Activated CD4-positive, alpha-beta memory T cell treated with anti-CD3 and anti-CD28 coated beads for 36 hours (primary cell): ENCODE measurements at regions not wholly inside any gene's neighbourhood (a gene's known extent, or its start where the extent isn't known, plus 50 kb on each side); places are given as distances from the start of the nearest gene placed in this dataset.

Experiments used
- CTCF ChIA-PET: fragments of 350-600 bp; sonication (Branson Sonifier 250); formaldehyde crosslinking; loops from one replicate; lab custom pipeline; 2021; ENCODE audit warnings: antibody characterized with exemption, inconsistent platforms; lab: Charles Lee
- POLR2A ChIA-PET: fragments of 350-600 bp; sonication (Branson Sonifier 250); formaldehyde crosslinking; loops from one replicate; lab custom pipeline; 2021; ENCODE audit warnings: antibody characterized with exemption; lab: Charles Lee
- DNase-seq: peaks from one replicate; pipeline ENCODE4 v3.0.0-alpha.2; 2020
- H3K27ac Mint-ChIP-seq: one replicate; pipeline ENCODE4 v1.8.0; 2021; ENCODE audit warnings: mixed read lengths
- H3K27me3 Mint-ChIP-seq: one replicate; pipeline ENCODE4 v1.8.0; 2021; ENCODE audit warnings: mixed read lengths
- H3K36me3 Mint-ChIP-seq: one replicate; pipeline ENCODE4 v1.8.0; 2021; ENCODE audit warnings: mixed read lengths
- H3K4me1 Mint-ChIP-seq: one replicate; pipeline ENCODE4 v1.8.0; 2021; ENCODE audit warnings: low read depth, mixed read lengths
- H3K4me3 Mint-ChIP-seq: one replicate; pipeline ENCODE4 v1.8.0; 2021; ENCODE audit warnings: mild to moderate bottlenecking, mixed read lengths
- H3K9me3 Mint-ChIP-seq: one replicate; pipeline ENCODE4 v1.8.0; 2021; ENCODE audit warnings: mixed read lengths
- intact Hi-C: fragments of 100-400 bp; cut with micrococcal nuclease; formaldehyde crosslinking; loops from one replicate; pipeline ENCODE4 v1.15.1; 2023

DNA sequence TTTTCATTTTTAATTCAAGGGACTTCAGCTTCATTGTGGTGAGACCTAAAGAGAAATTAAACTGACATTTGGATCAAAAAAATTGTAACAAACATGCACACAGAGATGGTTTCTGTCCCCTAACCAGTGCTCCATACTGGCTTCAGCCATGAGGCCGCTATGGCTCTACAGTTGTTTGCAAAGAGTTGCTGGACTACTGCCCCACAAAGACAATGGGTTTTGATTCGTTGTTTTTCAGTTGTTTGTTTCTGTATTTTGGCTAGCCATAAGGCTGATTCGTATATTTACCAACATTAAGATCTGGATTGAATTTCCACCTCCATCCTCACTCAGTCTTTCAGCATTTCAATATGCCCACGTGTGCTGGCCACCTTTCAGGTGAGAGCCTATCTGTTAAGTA lies 163.7 kb upstream of the KIF2A start:
- CTCF ChIA-PET = no interaction called here
- intact Hi-C loops = no loop called here

DNA sequence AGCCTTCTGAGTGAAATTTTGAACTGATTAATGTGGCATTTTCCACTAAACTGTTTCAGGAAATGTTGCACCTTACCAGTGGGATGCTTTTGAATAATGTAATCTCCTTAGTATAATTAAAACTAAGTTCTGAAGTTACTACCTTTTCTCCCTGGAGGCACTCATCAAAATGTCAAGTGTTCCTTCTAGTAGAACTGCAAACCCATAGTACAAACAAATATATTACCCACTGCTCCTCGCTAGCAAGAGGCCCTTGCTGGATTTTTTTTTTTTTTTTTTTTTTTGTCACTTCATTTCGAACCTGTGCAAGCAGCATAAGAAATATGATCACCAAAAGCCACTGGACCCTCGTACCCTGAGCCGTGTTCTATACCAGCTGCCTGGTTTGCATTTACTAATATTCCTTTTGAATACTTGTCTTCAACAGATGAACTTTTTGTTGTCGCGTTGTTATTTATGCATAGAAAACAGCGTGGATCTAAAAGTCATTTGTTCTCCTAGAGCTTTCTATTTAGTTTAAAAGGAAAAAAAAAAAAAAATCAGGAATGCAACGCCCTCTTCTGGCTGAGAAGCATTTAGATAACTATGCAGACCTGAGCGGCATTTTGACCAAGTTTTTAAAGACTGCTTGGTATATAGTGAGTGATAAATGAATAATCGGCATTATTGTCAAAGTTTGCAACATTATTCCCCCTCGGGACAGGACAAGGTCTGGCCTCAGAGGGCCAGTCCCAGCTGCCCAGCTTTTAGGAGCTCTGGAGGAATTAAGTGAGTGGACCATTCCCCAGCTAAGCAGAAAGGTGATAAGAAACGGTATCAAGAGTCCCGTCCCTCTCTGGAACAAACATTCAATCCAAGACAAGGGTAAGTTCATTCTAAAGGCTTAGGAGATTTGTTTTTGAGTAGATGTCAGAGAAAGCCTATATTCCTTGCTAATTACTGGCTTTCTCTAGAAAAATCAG lies 162.5 kb upstream of the KIF2A start:
- CTCF ChIA-PET = interaction anchor here (0.6 to 0.7 kb wide), 3 partner anchors 356 to 951 kb away, joined by 3 to 6 read pairs (median 3); no protein-coding TSS in a partner anchor

More for the DNA sequence above, 163.7 kb upstream of the KIF2A start:
- Mint-ChIP-seq H3K4me3 (no peak overlapping the region), H3K9me3 (no peaks in the 10 kb centered on the region), H3K4me1 (no peaks in the 10 kb centered on the region), H3K36me3 (no peaks in the 10 kb centered on the region), H3K27ac (no peak overlapping the region), H3K27me3 (peaks cover 12% of the 10 kb centered on the region)
- POLR2A ChIA-PET = no interaction called here
- DNase-seq = no peak

DNA sequence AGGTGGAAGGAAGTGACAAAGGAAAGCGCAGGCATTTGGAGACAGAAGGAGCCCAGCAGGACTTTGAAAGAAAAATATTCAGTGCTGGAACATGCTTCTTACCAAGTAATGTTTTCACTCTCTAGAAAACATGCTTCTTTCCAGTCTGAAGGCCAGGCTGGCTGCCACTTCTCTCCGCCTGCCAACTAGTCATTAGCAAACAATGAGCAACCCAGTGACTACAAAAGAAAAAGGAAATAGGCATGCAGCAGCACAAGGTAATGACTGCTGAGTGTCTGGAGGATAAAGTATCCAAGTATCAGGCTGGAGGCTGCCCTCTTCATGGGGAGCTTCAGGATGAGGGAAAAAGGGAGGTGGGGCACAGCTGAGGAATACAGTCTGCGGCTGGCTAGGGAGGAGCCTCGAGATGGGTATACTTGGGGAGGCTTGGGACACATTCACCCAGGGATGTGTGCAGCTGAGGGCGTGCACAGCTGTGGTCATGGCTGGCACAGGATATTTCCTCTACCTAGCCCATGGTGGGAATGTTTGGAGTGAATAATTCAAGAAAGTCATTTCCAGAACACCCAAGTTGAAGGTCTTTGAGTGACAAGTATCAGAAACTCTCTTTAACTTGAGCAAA lies 161.5 kb upstream of the KIF2A start:
- Mint-ChIP-seq H3K9me3 (no peaks in the 10 kb centered on the region), H3K27ac (no peak overlapping the region), H3K4me3 (no peak overlapping the region), H3K4me1 (no peaks in the 10 kb centered on the region), H3K36me3 (no peaks in the 10 kb centered on the region), H3K27me3 (peaks cover 10% of the 10 kb centered on the region)
- POLR2A ChIA-PET = no interaction called here
- DNase-seq = no peak
- intact Hi-C loops = no loop called here
- CTCF ChIA-PET = interaction anchor here (0.6 kb wide), 1 partner anchor 848 kb away, joined by 3 read pairs; no protein-coding TSS in a partner anchor

More for the DNA sequence above, 162.5 kb upstream of the KIF2A start:
- no peak for DNase-seq
- POLR2A ChIA-PET = interaction anchor here (0.7 kb wide), 1 partner anchor 602 kb away, joined by 3 read pairs; no protein-coding TSS in a partner anchor
- Mint-ChIP-seq H3K4me1 (no peaks in the 10 kb centered on the region), H3K27ac (no peak overlapping the region), H3K9me3 (no peaks in the 10 kb centered on the region), H3K36me3 (no peaks in the 10 kb centered on the region), H3K27me3 (peaks cover 12% of the 10 kb centered on the region), H3K4me3 (no peak overlapping the region)
- intact Hi-C loops = no loop called here

DNA sequence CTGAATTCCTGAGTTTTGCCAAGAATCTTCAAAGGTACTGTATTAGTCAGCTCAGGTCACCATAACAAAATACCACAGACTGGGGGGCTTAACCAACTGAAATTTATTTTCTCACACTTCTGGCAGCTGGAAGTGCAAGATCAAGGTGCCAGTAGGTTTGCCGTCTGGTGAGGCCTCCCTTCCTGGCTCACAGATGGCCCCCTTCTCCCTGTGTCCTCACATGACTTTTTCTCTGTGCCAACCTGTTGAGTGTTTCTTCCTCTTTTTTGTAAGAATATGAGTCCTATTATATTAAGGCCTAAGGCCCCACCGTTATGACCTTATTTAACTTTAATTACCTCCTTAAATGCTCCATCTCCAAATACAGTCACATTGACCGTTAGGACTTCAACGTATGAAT lies 156.1 kb upstream of the KIF2A start:
- Mint-ChIP-seq H3K27me3 (peaks cover 9% of the 10 kb centered on the region), H3K9me3 (peaks cover 11% of the 10 kb centered on the region), H3K4me3 (no peak overlapping the region), H3K27ac (no peak overlapping the region), H3K36me3 (no peaks in the 10 kb centered on the region), H3K4me1 (no peaks in the 10 kb centered on the region)
- intact Hi-C loops = no loop called here
- ChIA-PET POLR2A (no interaction called here), CTCF (no interaction called here)
- no peak for DNase-seq

DNA sequence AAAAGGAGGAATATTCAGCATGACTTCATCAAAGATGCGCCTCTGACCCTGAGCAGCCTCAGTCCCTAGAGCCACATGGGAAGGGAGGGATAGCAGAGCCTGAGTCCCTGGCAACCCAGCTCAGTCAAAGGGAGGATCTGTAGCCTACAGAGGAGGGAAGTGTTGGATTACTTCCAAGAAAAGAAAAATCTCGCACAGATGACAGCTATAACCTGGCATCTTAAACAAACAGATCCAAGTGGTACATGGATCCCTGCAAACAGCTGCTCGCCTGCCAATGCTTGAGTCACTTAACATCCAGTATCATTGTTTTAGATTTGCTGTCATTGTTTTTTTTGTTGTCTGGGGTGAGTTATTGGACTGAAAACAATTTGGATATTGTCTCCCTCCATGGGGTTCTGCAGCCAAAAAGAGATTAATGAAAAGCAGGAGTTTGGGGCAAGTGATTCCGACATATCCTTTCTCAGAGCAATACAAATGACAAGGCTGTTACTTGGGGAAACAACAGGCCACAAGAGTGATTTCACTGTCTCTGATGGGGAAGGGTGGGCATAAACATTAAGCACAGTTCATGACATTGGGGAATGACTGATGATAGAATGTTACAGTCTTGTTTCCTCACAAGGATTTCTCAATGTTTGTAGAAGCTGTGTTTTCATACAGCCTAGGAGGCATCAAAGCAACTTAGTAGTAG lies 153.5 kb upstream of the KIF2A start:
- Mint-ChIP-seq H3K4me1 (no peaks in the 10 kb centered on the region), H3K4me3 (no peak overlapping the region), H3K27me3 (peaks cover 7% of the 10 kb centered on the region), H3K36me3 (no peaks in the 10 kb centered on the region), H3K27ac (no peak overlapping the region), H3K9me3 (peaks cover 18% of the 10 kb centered on the region)
- ChIA-PET CTCF (no interaction called here), POLR2A (no interaction called here)
- DNase-seq = no peak
- intact Hi-C loops = no loop called here

DNA sequence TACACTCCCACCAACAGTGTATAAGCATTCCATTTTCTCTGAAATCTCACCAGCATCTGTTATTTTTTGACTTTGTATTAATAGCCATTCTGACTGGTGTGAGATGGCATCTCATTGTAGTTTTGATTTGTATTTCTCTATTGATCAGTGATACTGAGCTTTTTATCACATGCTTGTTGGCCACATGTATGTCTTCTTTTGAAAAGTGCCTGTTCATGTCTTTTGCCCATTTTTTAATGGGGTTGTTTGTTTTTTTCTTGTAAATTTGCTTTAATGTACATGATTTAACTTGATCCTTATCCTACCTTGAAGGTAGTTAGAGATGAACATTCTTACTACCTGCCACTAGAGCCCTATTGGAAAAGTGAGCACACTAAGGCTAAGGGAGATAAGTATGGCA lies 151.2 kb upstream of the KIF2A start:
- Mint-ChIP-seq H3K27ac (no peak overlapping the region), H3K9me3 (peaks cover 18% of the 10 kb centered on the region), H3K27me3 (peaks cover 9% of the 10 kb centered on the region), H3K4me3 (no peak overlapping the region), H3K4me1 (no peaks in the 10 kb centered on the region), H3K36me3 (no peaks in the 10 kb centered on the region)
- intact Hi-C loops = no loop called here
- ChIA-PET CTCF (no interaction called here), POLR2A (no interaction called here)
- no peak for DNase-seq

DNA sequence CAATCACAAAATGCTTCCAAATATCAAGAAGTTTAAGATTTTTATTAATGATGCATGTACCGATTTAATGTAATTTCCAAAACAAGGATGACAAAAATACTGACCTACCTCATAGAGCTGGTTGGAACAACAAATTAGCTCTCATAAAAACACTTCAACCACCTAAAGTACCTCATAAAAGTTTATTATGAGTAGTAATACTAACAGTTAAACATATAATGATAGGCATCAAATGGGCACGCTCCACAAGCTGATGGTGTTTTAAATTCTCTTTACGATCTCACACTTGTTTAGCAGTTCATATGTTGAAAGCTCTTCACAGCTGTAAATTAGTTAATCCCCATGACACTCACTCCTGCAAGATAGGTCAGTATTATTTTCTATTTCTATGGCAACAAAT lies 150.0 kb upstream of the KIF2A start:
- Mint-ChIP-seq H3K9me3 (peaks cover 18% of the 10 kb centered on the region), H3K36me3 (no peaks in the 10 kb centered on the region), H3K4me1 (no peaks in the 10 kb centered on the region), H3K27ac (no peak overlapping the region), H3K27me3 (peaks cover 9% of the 10 kb centered on the region), H3K4me3 (no peak overlapping the region)
- ChIA-PET POLR2A (no interaction called here), CTCF (no interaction called here)
- DNase-seq = no peak
- intact Hi-C loops = no loop called here

DNA sequence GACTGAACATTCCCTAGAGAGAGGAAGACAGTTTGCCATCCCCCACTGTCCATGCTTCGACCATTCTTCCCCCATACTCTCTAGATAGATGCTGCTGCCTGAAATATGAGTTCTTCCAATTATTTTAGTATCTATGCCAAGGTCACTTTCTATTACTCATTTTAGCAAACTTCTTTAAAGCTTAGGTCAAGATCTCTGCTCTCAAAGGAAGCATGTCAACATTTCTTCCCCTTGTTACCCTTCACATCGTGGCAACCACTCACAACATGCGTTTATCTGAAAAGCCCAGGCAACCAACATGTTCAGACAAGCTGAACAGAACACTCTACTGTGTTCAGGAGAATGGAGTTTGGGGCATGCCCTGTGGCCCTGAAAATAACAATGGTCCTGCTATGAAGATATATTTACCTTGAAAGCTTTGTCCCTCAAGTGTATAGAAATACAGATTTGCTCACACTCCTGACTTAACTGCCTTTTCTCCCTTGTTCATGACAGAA lies 138.4 kb upstream of the KIF2A start:
- ChIA-PET POLR2A (no interaction called here), CTCF (no interaction called here)
- intact Hi-C loops = no loop called here
- Mint-ChIP-seq H3K27ac (no peak overlapping the region), H3K27me3 (peaks cover 11% of the 10 kb centered on the region), H3K4me1 (no peaks in the 10 kb centered on the region), H3K4me3 (no peak overlapping the region), H3K36me3 (no peaks in the 10 kb centered on the region), H3K9me3 (no peaks in the 10 kb centered on the region)
- no peak for DNase-seq

DNA sequence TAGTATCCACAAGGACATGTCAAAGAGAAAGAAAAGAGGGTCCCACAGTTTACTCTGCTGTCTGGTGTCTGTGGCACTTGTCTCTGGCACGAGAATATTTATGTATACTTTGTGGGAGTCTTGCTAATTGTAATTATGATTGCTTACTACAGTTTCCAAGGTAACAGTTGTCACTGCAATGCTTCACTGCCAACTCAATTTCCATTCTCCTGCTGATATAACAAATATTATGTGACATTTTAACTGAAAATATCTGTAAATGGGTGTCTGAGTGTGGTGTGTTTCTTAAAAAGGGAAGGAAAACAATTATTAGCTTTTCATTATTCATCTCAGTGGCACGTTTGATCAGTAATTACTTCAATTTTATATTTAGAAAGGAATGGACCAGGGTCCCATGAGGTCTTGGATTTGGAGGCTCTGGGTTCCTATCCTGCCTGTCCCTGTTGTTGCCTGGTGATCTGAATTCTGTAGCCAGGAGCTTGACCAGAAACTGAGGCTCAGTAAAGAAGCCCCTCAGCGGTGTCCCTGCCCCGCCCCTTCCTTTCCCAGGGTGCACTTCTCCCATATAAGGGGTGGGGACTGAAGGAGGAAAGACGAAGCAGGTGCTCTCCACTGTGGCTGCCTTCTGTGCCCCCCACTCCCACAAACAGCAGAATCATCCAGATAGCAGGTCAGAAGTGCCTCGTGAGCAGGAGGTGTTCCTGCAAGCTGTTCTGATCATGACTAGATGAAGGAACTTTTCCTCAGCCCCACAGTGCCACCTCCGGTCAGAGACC lies 137.3 kb upstream of the KIF2A start:
- no peak for DNase-seq
- peaks cover 13% of the 10 kb centered on the region for H3K27me3 Mint-ChIP-seq
- H3K4me1 Mint-ChIP-seq = no peaks in the 10 kb centered on the region
- no peaks in the 10 kb centered on the region for H3K36me3 Mint-ChIP-seq
- H3K27ac Mint-ChIP-seq = no peak overlapping the region
- intact Hi-C loops = no loop called here
- POLR2A ChIA-PET = no interaction called here
- CTCF ChIA-PET = no interaction called here
- no peaks in the 10 kb centered on the region for H3K9me3 Mint-ChIP-seq
- H3K4me3 Mint-ChIP-seq = no peak overlapping the region

DNA sequence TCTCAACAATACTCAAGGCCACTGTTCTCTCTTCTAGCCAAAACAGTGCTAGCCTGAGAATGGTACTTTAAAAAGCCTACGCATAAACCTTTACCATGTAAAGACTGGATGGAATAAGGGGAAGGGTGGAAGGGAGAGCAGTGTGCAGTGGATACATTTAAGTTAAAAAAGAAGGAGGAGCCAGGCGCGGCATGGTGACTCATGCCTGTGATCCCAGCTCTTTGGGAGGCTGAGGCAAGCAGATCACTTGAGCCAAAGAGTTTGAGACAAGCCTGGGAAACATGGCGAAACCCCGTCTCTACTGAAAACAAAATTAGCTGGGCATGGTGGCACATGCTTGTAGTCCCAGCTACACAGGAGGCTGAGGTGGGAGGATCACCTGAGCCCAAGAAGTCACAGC lies 127.7 kb upstream of the KIF2A start:
- POLR2A ChIA-PET = no interaction called here
- intact Hi-C loops = no loop called here
- H3K36me3 Mint-ChIP-seq = no peaks in the 10 kb centered on the region
- peaks cover 8% of the 10 kb centered on the region for H3K27me3 Mint-ChIP-seq
- no peak overlapping the region for H3K4me3 Mint-ChIP-seq
- H3K9me3 Mint-ChIP-seq = no peaks in the 10 kb centered on the region
- CTCF ChIA-PET = no interaction called here
- H3K27ac Mint-ChIP-seq = no peak overlapping the region
- no peak for DNase-seq
- H3K4me1 Mint-ChIP-seq = no peaks in the 10 kb centered on the region

DNA sequence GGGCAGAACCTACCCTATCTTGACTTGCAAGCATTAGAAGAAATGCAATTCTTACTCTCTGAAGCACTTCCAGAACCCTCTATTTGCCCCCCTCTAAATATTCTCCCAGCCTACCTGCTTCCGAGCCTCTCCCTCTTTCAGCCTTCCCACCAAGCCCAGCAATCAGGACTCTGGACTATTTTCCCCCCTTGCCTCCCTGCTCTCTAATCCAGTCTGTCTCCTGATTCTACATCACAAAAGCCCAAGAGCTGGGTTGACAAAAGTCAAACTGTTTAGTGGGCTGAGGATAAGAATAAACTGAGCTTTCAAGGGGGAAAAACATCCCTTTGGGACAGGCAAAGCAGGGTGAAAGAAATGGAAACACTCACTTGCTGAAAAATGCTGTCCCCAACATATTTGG lies 123.2 kb upstream of the KIF2A start:
- H3K4me3 Mint-ChIP-seq = no peak overlapping the region
- intact Hi-C loops = no loop called here

More for the DNA sequence above, 123.2 kb upstream of the KIF2A start:
- CTCF ChIA-PET = no interaction called here
- Mint-ChIP-seq H3K9me3 (no peaks in the 10 kb centered on the region), H3K27me3 (peaks cover 12% of the 10 kb centered on the region), H3K27ac (no peak overlapping the region), H3K4me1 (no peaks in the 10 kb centered on the region), H3K36me3 (no peaks in the 10 kb centered on the region)
- POLR2A ChIA-PET = no interaction called here
- no peak for DNase-seq
